Bronchial epithelial cell (primary cell): ENCODE measurements at regions not wholly inside any gene's neighbourhood (a gene's known extent, or its start where the extent isn't known, plus 50 kb on each side); places are given as distances from the start of the nearest gene placed in this dataset.

Experiments used
- DNase-seq: peaks from one replicate; pipeline ENCODE4 v3.0.0-alpha.2; 2010; ENCODE audit warnings: low read depth
- FAIRE-seq: peaks from 2 replicates; lab custom pipeline; 2011; peaks lifted over from hg19 to GRCh38; lab: Jason Lieb, UNC
- H3K27me3 ChIP-seq: 2 replicates; pipeline ENCODE4 v1.5.1; 2011; ENCODE audit warnings: low read length; ENCODE audit not compliant: control insufficient read depth, insufficient read depth
- H3K36me3 ChIP-seq: 2 replicates; pipeline ENCODE4 v1.5.1; 2011; ENCODE audit warnings: low read length; ENCODE audit not compliant: control insufficient read depth, insufficient read depth
- H3K4me3 ChIP-seq: 2 replicates; pipeline ENCODE4 v1.5.1; 2011; ENCODE audit warnings: mild to moderate bottlenecking, low read depth, low read length, control low read depth
- TF ChIP-seq, protein P1 (sequence below): IDR thresholded peaks from 2 replicates; pipeline ENCODE4 v1.5.1; 2011; ENCODE audit warnings: mild to moderate bottlenecking, moderate library complexity, low read length, control low read depth, inconsistent platforms; ENCODE audit not compliant: insufficient read depth, severe bottlenecking

- TF ChIP-seq, protein P1, sequence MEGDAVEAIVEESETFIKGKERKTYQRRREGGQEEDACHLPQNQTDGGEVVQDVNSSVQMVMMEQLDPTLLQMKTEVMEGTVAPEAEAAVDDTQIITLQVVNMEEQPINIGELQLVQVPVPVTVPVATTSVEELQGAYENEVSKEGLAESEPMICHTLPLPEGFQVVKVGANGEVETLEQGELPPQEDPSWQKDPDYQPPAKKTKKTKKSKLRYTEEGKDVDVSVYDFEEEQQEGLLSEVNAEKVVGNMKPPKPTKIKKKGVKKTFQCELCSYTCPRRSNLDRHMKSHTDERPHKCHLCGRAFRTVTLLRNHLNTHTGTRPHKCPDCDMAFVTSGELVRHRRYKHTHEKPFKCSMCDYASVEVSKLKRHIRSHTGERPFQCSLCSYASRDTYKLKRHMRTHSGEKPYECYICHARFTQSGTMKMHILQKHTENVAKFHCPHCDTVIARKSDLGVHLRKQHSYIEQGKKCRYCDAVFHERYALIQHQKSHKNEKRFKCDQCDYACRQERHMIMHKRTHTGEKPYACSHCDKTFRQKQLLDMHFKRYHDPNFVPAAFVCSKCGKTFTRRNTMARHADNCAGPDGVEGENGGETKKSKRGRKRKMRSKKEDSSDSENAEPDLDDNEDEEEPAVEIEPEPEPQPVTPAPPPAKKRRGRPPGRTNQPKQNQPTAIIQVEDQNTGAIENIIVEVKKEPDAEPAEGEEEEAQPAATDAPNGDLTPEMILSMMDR: no peak
- Histone ChIP-seq H3K27me3 (no peaks in the 10 kb centered on the region), H3K4me3 (no peak overlapping the region), H3K36me3 (no peaks in the 10 kb centered on the region)
- no peak for FAIRE-seq
- no peak for DNase-seq
Measured at GRCh38 chr7:25753837-25754236, 398.2 kb upstream of the NFE2L3 start.

- Histone ChIP-seq H3K4me3 (no peak overlapping the region), H3K36me3 (no peaks in the 10 kb centered on the region), H3K27me3 (no peaks in the 10 kb centered on the region)
- TF ChIP-seq, protein P1: no peak
- FAIRE-seq: no peak
- no peak for DNase-seq
Measured at GRCh38 chr7:25754333-25754732, 397.7 kb upstream of the NFE2L3 start.

DNA sequence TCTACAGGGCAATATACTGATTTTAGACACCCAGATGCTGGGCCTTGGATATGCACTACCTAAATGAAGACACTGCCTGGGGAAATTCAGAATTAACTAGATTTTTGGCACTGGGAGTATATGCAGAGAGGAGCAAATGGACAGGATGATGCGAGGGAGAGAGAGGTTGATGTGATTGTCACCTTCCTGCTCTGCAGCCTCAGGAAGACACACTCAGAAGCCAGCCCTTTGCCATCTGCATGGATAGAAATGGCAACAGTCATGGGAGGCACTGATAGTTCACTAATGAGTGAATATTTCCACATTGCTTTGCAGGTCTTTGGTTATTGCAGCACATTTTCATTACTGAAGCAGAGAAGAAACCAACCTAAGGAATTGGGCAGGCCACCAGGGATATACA, 397.2 kb upstream of the NFE2L3 start:
- Histone ChIP-seq H3K4me3 (no peak overlapping the region), H3K27me3 (no peaks in the 10 kb centered on the region), H3K36me3 (no peaks in the 10 kb centered on the region)
- no peak for DNase-seq
- peak; percentile 93 for FAIRE-seq
- TF ChIP-seq, protein P1: no peak

- no peak for FAIRE-seq
- Histone ChIP-seq H3K27me3 (no peaks in the 10 kb centered on the region), H3K36me3 (no peaks in the 10 kb centered on the region), H3K4me3 (no peak overlapping the region)
- TF ChIP-seq, protein P1: no peak
- DNase-seq: no peak
Measured at GRCh38 chr7:25756601-25757000, 395.4 kb upstream of the NFE2L3 start.

DNA sequence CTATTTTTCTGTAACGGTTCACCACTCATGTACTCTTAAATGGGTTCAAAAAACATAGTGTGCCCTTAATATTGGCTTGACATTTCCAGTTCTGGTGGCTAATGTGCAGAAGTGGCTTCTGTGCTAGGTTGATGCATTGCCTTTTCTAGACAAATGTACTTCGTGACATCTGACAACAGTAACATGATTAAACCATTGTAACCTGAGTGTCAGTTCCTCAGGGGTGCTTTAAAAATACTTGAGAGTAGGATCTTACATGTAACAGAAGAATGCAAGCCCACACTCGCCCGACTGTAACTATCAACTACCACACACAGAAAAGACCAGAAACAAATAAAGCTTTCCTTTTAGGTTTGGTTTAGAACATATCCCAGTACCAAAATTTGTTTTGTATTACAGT, 393.4 kb upstream of the NFE2L3 start:
- Histone ChIP-seq H3K36me3 (no peaks in the 10 kb centered on the region), H3K27me3 (no peaks in the 10 kb centered on the region), H3K4me3 (no peak overlapping the region)
- FAIRE-seq (no peak), DNase-seq (peak; percentile 79)
- TF ChIP-seq, protein P1: no peak

- TF ChIP-seq, protein P1: no peak
- FAIRE-seq (no peak), DNase-seq (no peak)
- Histone ChIP-seq H3K4me3 (no peak overlapping the region), H3K27me3 (no peaks in the 10 kb centered on the region), H3K36me3 (no peaks in the 10 kb centered on the region)
Measured at GRCh38 chr7:25759286-25759685, 392.7 kb upstream of the NFE2L3 start.
